ENCODE measurements at regions not wholly inside any gene's neighbourhood (a gene's known extent, or its start where the extent isn't known, plus 50 kb on each side); places are given as distances from the start of the nearest gene placed in this dataset.

DNA sequence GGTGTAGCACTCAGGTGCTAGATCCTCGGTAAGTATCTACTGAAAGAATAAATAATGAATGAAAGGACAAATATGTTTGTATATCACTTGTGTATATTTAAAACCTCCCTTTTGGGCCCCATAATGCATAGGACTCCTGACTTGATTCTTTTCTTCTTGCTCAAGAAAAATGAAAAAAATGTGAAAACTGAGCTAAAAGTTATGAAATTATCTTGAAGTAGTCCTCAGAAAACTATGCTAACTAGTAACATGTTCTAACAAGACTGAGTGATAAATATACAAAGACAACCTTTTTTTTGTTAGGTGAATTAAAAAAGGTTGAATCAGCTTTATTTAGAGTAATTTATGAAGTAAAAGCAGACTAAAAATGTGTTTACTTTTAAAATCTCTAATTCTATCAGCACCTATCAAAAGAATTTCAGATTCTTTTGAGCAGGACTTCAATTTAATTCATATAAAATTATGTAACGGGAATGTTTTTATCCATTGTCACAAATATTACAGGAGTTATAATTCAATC, 247.8 kb upstream of the JAG1 start:
- DNase-seq (ENCODE audit: low read depth): no peak

GRCh38 chr20:10922506-10922905, 248.7 kb upstream of the JAG1 start:
- DNase-seq (ENCODE audit: low read depth): no peak

DNA sequence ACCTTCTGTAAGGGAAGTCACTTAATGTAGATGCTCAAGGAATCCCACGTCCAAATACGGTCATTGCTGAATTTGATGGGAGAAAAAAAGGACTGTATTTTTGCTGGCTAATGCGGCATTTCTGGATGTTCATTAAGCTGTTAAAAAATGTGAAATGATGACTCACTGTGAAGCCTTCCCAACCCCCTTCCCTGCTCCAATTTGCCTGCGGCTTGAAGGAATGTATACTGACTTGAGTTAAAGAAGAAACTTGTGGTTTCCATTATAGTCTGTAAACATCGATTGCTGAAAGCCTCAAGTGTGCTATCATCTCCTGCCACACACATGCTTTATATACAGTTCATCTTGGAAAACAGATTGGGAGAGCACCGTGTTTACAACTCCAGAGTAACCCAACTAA, 249.1 kb upstream of the JAG1 start:
- peak; percentile 70 for DNase-seq (ENCODE audit: low read depth)

DNA sequence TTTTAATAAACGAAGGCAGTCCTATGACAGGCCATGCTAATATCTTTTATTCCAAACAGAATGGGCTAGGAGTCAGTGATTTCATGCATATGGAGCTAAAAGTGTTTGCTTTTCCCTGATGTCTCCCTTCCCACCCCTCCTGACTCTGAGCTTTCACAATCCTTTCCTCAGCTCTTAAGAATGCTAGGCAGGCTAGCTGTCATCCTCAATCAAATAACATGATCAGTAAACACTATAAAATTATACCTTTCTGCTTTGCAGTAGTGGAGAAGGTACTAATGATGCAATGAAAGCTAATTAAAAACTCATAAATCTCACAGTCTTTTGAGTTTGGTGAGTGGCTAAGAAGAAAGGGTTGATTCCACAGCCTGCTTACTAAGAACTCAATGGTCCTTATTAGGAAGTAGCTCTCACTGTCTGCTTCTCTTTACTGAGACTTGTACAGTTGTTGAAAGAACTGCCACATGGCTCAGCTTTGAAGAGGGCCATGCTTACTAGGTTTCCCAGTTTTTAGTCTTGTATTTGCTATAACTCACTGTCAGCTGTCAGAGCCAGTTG, 250.9 kb upstream of the JAG1 start:
- peak; percentile 56 for DNase-seq (ENCODE audit: low read depth)

DNA sequence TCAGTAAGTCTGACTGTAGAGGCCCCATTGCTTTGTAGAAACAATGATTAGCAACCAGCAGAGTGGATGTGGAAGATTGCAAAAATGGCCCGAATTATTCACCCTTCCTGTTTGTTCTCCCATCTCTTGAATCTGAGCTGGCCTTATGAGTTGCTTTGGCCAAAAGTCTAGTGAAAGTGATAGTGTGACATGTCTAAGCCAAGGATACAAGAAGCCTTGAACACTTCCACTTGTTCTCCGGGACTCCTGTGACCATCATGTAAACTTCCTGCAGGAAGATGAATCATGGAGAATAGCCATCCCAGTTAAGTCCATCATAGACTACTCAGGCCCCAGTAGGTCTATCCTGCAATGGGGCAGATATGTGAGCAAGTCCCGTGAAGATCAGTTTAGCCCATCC, 252.0 kb upstream of the JAG1 start:
- no peak for DNase-seq (ENCODE audit: low read depth)

- no peak for DNase-seq (ENCODE audit: low read depth)
These were observed 253.3 kb upstream of the JAG1 start for GRCh38 chr20:10927011-10927583.

DNA sequence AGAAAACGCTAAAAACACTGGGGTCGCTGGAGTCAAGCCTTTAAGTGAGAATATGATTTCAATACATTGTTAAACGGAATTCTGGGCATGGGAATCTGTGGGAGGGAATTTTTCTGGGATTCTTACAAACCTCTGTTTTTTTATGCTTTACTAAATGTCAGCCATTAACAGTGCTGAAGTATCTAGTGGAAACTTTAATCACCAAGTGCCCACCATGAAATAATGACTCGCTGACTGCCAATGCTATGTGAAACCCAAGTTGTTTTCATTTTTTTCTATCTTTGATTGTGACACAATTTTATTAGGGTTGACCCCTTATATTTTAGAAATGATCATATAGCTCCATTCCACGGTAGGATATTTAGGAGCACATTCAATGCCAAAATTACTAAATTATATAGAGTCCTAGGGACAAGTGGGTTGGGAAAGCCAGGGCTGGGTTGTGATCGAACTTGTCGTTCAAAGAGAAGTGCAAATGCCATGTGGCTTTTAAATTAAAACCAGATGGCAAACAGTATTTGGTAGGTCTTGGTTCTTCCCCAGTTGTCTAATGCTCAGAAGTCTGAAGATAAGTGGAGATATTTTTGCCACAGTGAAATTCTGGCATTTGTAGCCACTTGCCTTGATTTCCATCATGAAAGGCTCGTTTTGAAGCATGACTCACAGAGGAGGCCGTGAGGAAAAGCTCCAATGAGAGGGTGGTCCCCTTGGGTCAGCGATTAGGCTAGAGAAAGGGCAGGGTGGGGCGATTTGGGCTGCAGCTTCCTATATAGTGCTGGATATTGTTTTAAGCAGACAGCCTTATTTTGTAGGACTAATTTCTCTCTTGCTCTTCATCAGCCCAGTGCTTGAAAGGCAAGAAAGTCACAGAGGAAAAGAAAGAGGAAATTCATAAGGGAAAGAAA, 254.4 kb upstream of the JAG1 start:
- DNase-seq (ENCODE audit: low read depth): no peak

DNA sequence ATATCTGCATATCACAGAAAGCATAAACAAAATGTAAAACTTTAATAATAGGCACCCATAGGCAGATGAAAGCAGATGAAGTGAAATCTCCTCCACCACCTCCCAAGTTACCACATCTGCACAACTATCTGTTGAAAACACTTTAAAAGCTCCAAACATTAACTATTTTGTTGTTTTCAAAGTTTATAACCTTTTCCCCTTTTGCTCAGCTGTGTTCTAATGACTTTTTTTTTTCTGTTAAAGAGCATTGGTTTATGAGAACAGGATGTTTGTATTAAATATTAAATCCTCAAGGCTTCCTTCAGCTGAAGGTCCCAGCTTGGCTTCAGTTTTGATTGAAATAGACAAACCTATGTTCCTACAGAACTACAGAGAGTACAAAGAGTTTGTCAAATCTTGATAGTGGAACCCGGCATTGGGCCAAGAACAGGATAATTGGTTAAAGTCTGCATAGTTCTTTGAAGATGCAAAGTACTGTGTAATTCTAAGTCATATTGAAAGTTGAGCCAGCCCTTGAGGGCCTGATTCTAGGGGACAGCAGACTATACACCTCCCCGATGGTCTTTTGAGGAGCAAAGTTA, 255.1 kb upstream of the JAG1 start:
- no peak for DNase-seq (ENCODE audit: low read depth)

- no peak for DNase-seq (ENCODE audit: low read depth)
These were observed 262.0 kb upstream of the JAG1 start for GRCh38 chr20:10935658-10936402.

GRCh38 chr20:10936786-10937185, 263.0 kb upstream of the JAG1 start:
- DNase-seq (ENCODE audit: low read depth): no peak

- no peak for DNase-seq (ENCODE audit: low read depth)
These were observed 265.6 kb upstream of the JAG1 start for GRCh38 chr20:10939331-10939941.

DNA sequence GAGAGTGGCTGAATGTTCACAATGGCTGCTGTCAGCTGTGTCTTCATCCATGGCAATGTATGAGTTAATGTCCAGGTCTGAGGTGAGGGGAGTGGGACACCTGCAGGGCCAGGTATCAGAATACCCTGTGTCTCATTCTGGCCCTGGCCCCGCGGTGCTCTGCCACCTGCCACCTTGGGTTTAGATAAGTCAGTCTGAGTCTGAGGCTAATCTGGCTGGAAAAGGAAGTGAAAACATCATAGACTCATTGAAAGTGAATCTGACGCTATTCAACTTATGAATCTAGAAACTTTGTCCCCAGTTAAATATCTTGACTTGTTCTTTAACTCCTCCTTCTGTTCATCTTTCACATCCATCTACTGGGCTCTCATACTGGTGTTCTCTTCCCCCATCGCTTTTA, 267.1 kb upstream of the JAG1 start:
- no peak for DNase-seq (ENCODE audit: low read depth)

DNA sequence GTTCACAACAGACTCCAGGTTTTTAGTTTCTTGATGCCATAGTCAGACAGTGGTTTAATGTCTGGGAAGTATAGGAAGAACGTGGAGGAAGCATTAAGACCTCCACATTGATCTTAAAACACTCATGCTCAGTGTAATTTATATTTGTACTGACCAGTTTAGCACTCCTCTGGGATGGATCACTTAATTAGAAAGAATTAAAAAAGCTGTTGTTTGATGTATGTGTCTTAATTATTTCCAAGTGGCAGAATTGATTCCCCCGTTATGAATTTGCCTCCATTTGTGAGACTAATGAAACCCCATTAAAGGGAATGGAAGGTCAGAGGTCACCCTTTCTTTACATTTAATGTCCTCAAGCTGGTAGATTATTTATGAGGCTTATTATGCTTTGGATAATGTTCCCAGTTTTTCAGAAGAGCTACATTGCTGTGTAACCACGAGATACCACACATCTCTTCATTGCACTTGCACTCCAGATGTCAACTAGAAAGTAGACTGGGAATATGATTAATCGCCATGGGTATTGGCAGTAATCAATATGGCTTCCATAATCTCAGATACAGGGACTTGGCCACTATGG, 270.0 kb upstream of the JAG1 start:
- DNase-seq (ENCODE audit: low read depth): no peak

DNA sequence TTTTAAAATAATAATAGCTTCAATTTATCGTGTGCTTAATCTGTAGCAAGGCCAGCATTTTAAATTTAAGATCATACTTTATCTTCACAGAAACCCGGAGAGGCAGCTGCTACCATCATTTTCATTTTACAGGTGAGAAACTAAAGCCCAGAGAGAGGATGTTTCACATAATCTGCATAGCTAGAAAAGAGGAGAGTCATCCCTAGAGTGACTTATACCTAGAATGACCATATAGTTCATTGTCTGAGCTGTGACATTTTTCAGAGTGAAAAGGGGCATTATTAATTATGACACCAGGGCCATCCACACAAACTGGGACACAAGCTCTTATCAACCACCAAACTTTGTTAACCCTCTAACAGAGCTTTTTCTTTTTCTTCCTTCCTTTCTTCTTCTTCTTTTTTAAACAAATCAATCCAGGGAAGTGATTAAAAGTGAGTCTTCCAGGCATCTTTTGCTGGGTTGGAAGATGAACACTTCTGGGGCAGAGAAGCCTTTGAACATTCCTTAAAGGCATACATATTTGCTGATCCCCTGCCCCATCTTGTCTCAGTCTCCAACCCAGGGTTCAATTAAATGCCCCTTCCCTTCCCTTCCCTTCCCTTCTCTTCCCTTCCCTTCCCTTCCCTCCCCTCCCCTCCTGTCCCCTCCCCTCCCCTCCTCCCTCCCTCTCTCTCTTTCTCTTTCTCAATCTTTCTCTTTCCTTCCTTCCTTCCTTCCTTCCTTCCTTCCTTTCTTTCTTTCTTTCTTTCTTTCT, 272.5 kb upstream of the JAG1 start:
- DNase-seq (ENCODE audit: low read depth): no peak

DNA sequence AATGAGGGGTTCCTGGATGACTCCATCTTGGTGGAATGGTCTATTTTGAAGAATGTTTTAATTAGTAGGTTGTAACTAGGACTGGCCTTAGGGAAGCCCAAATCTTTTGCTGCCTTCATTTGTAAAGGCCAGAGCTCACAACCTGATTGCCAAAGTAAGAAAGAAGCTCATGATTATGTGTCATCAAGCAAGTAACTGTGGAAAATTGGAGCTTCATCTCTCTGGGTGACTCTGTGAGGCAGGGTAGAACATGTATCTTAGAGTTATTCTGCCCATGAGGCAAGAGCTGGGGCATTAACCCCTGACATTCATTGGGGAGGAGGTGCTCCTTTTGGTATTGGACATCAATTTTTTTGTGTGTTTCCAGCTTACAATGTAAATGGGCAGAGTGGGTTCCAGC, 273.9 kb upstream of the JAG1 start:
- DNase-seq (ENCODE audit: low read depth): no peak

DNA sequence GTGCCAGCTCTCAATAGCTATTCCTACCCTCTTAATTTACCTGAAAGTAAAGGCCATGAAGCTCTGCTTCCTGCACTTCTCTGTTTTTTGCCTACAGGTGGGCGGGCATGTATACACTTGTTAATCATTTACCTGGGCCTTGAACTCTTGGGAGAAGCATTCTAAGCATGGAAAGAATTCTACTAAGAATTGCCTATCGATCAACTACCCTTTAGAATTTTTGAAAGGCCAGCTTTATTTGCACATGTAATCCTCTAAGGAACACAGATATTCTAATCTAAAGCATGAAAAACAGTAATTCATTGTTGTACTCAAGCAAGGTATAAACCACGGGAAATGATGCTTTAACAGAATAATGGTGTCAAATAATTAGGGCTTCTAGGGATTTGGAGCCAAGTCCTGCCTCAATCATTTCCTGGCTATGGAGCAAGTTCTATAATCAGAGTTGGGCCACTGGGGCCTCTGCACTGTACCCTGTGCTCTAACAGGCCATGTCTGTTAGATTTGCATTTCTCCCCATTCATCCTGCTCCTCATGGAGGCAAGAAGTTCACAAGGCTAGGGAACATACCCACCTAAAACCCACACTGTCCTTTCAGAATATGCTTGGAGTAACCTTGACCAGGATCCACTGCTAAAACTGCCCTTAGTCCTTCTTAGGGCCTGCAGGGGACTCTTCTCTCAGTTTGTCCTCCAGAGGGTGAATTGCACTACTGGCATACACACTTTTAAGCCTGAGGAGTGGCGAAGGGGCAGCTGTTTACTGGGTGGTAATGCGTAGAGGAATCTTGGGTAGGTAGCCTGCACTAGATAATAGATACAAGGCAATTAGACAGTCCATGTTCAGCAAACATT, 276.4 kb upstream of the JAG1 start:
- DNase-seq (ENCODE audit: low read depth): no peak

- no peak for DNase-seq (ENCODE audit: low read depth)
These were observed 277.4 kb upstream of the JAG1 start for GRCh38 chr20:10951216-10951615.

DNA sequence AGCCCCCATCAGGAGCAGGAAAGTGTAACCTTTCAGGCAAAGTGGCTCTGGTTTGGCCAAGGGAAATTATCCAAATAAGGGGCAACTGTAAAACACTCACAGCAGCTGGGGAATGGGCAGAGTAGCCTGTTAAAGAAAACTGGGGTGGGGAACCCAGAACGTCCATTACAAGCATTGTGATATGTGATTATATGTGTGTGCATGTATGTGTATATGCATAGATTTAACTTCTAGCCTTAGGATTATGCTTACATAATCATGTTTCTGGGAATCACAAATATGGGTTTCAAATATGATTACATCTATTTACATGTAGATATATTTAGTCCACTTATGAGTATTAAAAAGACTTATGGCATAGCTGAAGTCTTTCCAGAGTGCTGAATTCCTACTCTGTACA, 278.1 kb upstream of the JAG1 start:
- no peak for DNase-seq (ENCODE audit: low read depth)

DNA sequence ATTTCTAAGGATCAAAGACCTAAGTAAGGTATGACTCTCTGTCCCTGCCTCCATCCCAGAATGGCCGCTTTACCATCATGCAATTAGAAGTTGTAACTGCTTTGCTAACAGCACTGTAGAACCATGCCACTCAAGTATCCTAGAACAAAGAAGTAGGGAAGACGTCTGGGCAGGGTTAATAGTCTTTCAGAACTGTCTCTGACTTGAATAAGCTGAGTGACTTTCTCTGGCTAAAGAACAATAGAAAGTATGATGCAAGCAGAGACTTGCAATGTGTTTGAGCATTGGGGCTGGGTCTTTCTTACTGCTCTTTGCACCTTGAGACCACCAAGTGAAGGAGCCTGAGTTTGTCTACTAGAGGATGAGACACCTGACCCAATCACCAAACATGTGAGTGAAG, 279.6 kb upstream of the JAG1 start:
- no peak for DNase-seq (ENCODE audit: low read depth)

Measured in stromal cell of bone marrow (primary cell).